ENCODE measurements at regions not wholly inside any gene's neighbourhood (a gene's known extent, or its start where the extent isn't known, plus 50 kb on each side); places are given as distances from the start of the nearest gene placed in this dataset.

- DNase-seq (ENCODE audit: low read depth in 2 of 2): no peak
Observed at GRCh38 chr12:13680916-13681315, 300.5 kb downstream of the GRIN2B start.

DNA sequence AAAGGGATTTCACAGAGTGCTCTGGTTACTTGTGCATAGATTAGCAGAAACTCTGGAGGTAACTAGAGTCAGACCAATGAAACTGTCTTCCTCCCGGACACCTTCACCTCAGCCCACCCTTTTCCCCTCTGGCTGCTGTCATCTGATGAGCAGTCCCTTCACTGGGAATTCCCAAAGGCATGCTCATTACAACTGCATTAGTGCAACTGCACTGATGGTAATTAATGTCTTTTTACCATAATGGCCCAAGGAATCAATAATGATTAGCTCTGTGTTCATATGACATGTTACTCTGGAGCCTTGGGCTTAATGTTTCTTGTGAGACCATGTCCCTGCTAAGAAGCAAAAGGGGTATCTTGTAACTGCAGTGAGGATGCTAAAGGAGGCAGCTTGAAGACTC is 304.5 kb downstream of the GRIN2B start:
- no peak for DNase-seq (ENCODE audit: low read depth in 2 of 2)

- DNase-seq (ENCODE audit: low read depth in 2 of 2): no peak
Observed at GRCh38 chr12:13670285-13670866, 311.0 kb downstream of the GRIN2B start.

- DNase-seq (ENCODE audit: low read depth in 2 of 2): no peak
Observed at GRCh38 chr12:13668880-13669279, 312.5 kb downstream of the GRIN2B start.

- DNase-seq (ENCODE audit: low read depth in 2 of 2): no peak
Observed at GRCh38 chr12:13666806-13667205, 314.6 kb downstream of the GRIN2B start.

- DNase-seq (ENCODE audit: low read depth in 2 of 2): peak; percentile 23 to 25
Observed at GRCh38 chr12:13661005-13661887, 320.2 kb downstream of the GRIN2B start.

- DNase-seq (ENCODE audit: low read depth in 2 of 2): no peak
Observed at GRCh38 chr12:13654456-13654855, 326.9 kb downstream of the GRIN2B start.

- DNase-seq (ENCODE audit: low read depth in 2 of 2): no peak
Observed at GRCh38 chr12:13652105-13652504, 329.3 kb downstream of the GRIN2B start.

DNA sequence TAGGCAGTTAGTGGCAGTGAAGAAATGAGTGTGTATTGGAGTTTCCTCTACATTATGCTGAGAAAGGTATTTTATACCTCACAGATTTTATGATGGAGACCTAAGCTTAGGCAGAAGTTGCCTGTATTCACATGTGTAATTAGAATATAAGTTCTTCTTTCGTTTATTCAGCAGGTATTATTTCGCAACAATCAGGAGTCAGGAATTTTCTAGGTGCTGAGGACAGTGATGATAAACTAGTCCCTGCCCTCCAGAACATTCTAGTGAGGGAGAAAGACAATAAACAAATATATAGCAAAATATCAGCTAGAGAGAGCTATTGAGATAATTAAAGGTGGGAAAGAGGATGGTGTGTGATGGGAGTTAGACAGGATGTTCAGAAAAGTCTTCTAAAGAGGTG is 345.7 kb downstream of the GRIN2B start:
- DNase-seq (ENCODE audit: low read depth in 2 of 2): no peak

- DNase-seq (ENCODE audit: low read depth in 2 of 2): no peak
Observed at GRCh38 chr12:13631873-13632272, 349.5 kb downstream of the GRIN2B start.

DNA sequence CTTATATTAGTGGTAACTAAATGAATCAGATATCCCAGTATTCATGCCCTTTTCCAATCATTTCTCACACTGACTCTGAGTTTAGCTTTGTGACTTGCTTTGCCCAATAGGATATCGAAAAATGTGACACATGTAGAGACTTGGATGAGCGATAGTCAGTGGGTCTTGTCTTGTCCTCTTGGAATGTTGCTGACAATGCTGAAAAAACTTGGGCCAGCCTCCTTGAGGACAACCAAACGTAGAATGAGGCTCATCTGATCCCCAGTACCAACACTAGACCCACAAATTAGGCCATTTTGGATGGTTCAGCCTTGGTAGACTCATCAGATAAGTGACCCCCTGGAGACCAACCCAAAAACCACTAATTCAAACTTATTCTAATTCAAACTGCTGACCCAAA is 351.0 kb downstream of the GRIN2B start:
- DNase-seq (ENCODE audit: low read depth in 2 of 2): no peak

- no peak for DNase-seq (ENCODE audit: low read depth in 2 of 2)
Observed at GRCh38 chr12:13628067-13628466, 353.3 kb downstream of the GRIN2B start.

DNA sequence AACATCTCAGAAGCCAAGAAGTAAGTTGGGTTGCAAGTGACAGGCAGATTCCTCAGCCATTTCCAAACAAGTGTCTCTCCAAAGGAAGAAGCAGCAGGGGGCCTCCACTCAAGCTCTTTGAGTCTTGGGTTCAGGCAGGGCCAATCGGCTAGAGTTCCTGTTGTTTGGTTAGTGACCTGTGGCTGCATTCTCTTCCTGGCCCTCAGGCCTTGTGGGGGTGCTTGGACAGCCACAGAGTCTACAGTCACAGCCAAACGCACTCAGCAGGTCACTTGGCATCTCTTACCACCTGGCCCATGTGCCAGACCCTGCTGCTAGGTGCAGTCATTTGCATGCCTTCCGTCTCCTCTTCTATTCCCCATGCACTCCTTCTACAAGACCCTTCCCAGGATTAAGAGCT is 353.9 kb downstream of the GRIN2B start:
- no peak for DNase-seq (ENCODE audit: low read depth in 2 of 2)

- DNase-seq (ENCODE audit: low read depth in 2 of 2): no peak
Observed at GRCh38 chr12:13613297-13613696, 368.1 kb downstream of the GRIN2B start.

- no peak for DNase-seq (ENCODE audit: low read depth in 2 of 2)
Observed at GRCh38 chr12:13609894-13610679, 371.3 kb downstream of the GRIN2B start.

- no peak for DNase-seq (ENCODE audit: low read depth in 2 of 2)
Observed at GRCh38 chr12:13606290-13606689, 375.1 kb downstream of the GRIN2B start.

DNA sequence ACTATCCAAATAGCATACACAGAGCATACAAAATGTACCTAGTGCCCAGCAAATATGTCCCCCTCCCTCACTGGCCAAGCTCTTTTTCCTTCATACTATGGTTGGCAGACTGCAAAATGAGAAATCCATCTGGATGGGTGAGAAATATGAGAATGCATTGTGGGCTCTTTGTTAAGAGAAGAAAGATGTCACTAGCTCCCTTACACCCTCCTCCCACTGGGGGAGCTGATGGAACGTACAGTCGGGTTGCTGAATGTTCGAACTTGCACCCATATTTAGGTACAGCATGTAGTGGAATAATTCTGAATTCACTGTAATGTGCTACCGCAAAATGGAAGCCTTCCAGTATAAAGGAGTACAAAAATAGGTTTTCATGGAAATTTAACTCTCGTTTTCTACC is 377.4 kb downstream of the GRIN2B start:
- no peak for DNase-seq (ENCODE audit: low read depth in 2 of 2)

DNA sequence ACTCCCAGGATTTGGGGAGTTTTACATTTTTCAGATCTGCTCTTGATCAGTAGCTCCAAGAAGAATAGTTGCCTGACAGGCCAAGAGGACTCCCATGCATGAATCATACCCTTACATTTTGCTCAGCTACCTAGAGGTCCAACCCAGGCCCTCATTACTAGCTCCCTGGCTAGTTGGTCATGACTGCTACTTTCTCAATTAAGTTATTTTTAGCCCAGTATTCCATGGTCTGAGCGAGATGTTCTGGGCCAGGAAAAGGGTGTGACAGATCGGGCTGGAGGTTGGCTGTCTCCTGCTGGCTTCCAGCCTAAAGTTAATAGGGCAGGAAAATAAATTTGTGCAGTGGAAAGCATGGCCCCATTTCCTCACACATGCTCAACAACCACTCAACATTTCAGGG is 379.2 kb downstream of the GRIN2B start:
- no peak for DNase-seq (ENCODE audit: low read depth in 2 of 2)

GRCh38 chr12:13599176-13599575 is 382.2 kb downstream of the GRIN2B start:
- no peak for DNase-seq (ENCODE audit: low read depth in 2 of 2)

DNA sequence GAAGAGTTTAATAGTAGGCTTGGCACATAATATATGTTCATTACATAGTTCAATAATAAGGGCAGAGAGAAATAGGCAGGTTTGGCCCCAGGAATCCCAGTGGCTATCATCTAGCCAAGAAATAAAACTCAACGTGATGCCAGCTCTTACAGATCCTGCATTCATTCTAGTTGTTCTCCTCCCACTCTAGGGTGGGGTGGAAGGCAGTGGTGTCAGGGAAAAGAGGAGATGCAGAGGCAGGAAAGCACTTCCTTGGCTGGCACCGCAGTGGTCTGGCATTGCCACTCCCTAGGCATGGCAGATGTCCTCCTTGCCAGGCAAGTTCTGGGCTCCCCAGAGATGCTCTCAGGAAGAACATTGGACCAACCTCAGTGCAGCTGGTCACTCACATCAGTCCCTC is 383.6 kb downstream of the GRIN2B start:
- no peak for DNase-seq (ENCODE audit: low read depth in 2 of 2)

DNA sequence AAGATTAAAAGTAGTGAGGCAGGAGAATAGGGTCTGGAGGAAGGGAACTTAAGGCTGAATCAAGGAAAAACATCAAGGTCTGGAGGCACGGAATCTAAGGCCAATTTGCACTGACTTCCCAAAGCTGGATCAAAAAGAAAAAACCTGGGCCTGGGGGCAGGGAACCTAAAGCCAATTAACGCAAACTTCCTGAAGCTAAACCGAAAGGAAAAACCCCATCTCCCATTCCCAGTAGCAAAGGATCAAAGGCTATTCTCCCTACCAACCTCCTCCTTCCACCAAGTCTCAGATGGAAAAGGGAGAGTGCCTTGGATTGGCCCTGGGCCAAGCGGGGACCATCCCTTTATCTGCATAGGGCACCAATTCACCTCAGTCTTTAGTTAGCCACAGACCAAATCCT is 384.2 kb downstream of the GRIN2B start:
- no peak for DNase-seq (ENCODE audit: low read depth in 2 of 2)

- no peak for DNase-seq (ENCODE audit: low read depth in 2 of 2)
Observed at GRCh38 chr12:13596714-13597113, 384.7 kb downstream of the GRIN2B start.

Measured in fibroblast of skin of left biceps (primary cell).